OCI-LY3 (cell line): ENCODE measurements at regions not wholly inside any gene's neighbourhood (a gene's known extent, or its start where the extent isn't known, plus 50 kb on each side); places are given as distances from the start of the nearest gene placed in this dataset.
A peak's percentile ranks its signal among the peaks of the same experiment; 100 is the strongest.

Experiments used
- H2AFZ ChIP-seq: fragments of 200-600, 300-600 bp; shearing (Covaris generic); 2 replicates; pipeline ENCODE4 v1.6.0; 2014; ENCODE audit warnings: antibody characterized with exemption, low read depth, low read length
- H3K27ac ChIP-seq: fragments of 200-600, 300-600 bp; sonication (generic); 2 replicates; pipeline ENCODE4 v1.5.1; 2014; ENCODE audit warnings: mild to moderate bottlenecking, low read length, moderate library complexity, mixed read lengths
- H3K27me3 ChIP-seq: fragments of 200-600, 300-600 bp; sonication (generic); 2 replicates; pipeline ENCODE4 v1.6.1; 2014; ENCODE audit warnings: low read depth, low read length, mixed read lengths
- H3K36me3 ChIP-seq: fragments of 200-600, 300-600 bp; sonication (generic); replicated peaks from 2 replicates; pipeline ENCODE3; 2014; ENCODE audit warnings: low read depth, low read length, mixed read lengths
- H3K4me1 ChIP-seq: fragments of 300-600, 200-600 bp; sonication (generic); 2 replicates; pipeline ENCODE4 v1.6.1; 2014; ENCODE audit warnings: low read length, mixed read lengths
- H3K4me2 ChIP-seq: fragments of 200-600, 300-600 bp; sonication (generic); 2 replicates; pipeline ENCODE4 v1.6.1; 2014; ENCODE audit warnings: low read length, mixed read lengths
- H3K4me3 ChIP-seq: fragments of 300-600, 200-600 bp; sonication (generic); 2 replicates; pipeline ENCODE4 v1.5.1; 2014; ENCODE audit warnings: antibody characterized with exemption, mild to moderate bottlenecking, low read length, moderate library complexity
- H3K79me2 ChIP-seq: fragments of 300-600, 200-600 bp; shearing (Covaris generic); 2 replicates; pipeline ENCODE4 v1.6.1; 2014; ENCODE audit warnings: mild to moderate bottlenecking, low read length, mixed read lengths
- H3K9ac ChIP-seq: fragments of 300-600, 200-600 bp; shearing (Covaris generic); 2 replicates; pipeline ENCODE4 v1.6.0; 2014; ENCODE audit warnings: mild to moderate bottlenecking, low read length, moderate library complexity
- H3K9me3 ChIP-seq: fragments of 200-600, 300-600 bp; shearing (Covaris generic); 2 replicates; pipeline ENCODE4 v1.6.1; 2014; ENCODE audit warnings: low read length, mixed read lengths; ENCODE audit not compliant: insufficient read depth
- H4K20me1 ChIP-seq: fragments of 200-600, 300-600 bp; sonication (generic); 2 replicates; pipeline ENCODE4 v1.6.1; 2016; ENCODE audit warnings: low read length, mixed read lengths; ENCODE audit not compliant: insufficient read depth
- EZH2phosphoT487 ChIP-seq: fragments of 200-600 bp; shearing (Covaris generic); IDR thresholded peaks from 2 replicates; pipeline ENCODE4 v1.6.1; 2018; ENCODE audit warnings: antibody characterized with exemption, mixed run types, low read depth
- TF ChIP-seq, protein P1 (sequence below): fragments of 200-600, 300-600 bp; sonication (generic); IDR thresholded peaks from 2 replicates; pipeline ENCODE4 v1.5.1; 2014; ENCODE audit warnings: antibody characterized with exemption, low read length, low read depth

DNA sequence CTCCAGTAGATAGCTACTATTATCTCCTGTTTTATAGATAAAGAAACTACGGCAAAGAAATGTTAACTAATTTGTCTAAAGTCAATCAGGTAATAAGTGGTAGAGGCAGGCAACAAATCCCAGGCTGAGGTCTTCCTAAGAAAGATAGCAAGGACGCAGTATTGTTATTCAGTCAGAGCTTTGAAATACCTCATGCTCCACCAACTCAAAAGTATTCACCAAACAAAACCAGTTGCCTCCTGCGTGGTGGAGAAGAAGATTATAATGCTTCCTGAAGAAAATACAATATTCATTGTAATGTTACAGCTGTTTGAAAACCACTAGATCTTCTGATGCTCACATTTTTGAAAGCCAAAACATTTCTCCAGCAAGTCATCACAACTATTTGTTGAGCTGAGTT, 138.2 kb upstream of the CNTN4 start:
- Histone ChIP-seq H4K20me1 (no peaks in the 10 kb centered on the region), H3K4me3 (no peak overlapping the region), H3K9ac (no peak overlapping the region), H3K4me1 (peaks cover 25% of the 10 kb centered on the region), H3K4me2 (no peak overlapping the region), H3K27me3 (no peaks in the 10 kb centered on the region), H3K9me3 (no peaks in the 10 kb centered on the region), H2AFZ (no peak overlapping the region), H3K27ac (no peak overlapping the region), H3K36me3 (no peaks in the 10 kb centered on the region), H3K79me2 (no peaks in the 10 kb centered on the region)
- no peak for TF ChIP-seq EZH2phosphoT487
- TF ChIP-seq, protein P1, sequence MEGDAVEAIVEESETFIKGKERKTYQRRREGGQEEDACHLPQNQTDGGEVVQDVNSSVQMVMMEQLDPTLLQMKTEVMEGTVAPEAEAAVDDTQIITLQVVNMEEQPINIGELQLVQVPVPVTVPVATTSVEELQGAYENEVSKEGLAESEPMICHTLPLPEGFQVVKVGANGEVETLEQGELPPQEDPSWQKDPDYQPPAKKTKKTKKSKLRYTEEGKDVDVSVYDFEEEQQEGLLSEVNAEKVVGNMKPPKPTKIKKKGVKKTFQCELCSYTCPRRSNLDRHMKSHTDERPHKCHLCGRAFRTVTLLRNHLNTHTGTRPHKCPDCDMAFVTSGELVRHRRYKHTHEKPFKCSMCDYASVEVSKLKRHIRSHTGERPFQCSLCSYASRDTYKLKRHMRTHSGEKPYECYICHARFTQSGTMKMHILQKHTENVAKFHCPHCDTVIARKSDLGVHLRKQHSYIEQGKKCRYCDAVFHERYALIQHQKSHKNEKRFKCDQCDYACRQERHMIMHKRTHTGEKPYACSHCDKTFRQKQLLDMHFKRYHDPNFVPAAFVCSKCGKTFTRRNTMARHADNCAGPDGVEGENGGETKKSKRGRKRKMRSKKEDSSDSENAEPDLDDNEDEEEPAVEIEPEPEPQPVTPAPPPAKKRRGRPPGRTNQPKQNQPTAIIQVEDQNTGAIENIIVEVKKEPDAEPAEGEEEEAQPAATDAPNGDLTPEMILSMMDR, result no peak

DNA sequence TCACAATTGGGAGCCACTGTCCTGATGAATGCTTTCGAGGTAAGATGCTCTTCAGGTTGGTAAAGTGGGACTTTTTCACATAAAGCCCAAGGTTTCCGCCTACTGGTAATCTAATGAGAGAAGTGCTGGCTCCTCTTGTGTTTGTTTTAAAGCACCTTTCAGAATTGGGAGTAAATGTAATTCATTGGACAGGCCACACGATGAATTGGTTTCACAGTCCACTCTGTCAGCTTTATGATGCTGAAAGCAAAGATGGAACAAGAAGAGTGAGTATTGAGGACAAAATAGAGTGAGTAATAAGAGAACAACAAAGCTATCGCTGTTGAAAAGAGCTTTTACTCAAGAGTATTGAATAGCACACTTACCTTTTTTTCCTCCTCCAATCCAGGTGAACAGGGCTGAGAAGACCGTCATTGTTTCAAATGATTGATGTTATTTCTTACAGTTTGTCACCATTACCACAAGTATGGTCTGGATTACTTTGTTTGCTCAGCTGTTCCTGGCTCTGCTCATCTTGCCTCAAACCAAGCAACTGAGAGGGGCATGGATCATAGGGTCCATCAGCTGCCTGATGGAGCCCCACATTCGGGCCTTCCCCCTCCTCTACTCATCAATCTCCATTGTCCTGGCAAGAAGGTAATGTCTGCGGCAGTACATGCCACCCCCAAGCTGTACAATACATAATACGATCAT, 136.1 kb upstream of the CNTN4 start:
- no peaks in the 10 kb centered on the region for H3K79me2 ChIP-seq
- H3K9ac ChIP-seq, result no peak overlapping the region
- no peaks in the 10 kb centered on the region for H3K9me3 ChIP-seq
- no peak overlapping the region for H3K27ac ChIP-seq
- H3K4me3 ChIP-seq, result no peak overlapping the region
- H4K20me1 ChIP-seq, result no peaks in the 10 kb centered on the region
- peaks cover 22% of the 10 kb centered on the region for H3K4me1 ChIP-seq
- H2AFZ ChIP-seq, result no peak overlapping the region
- TF ChIP-seq, protein P1, result no peak
- TF ChIP-seq EZH2phosphoT487, result no peak
- H3K4me2 ChIP-seq, result no peak overlapping the region
- H3K36me3 ChIP-seq, result no peaks in the 10 kb centered on the region
- H3K27me3 ChIP-seq, result no peaks in the 10 kb centered on the region

- Histone ChIP-seq H3K79me2 (no peaks in the 10 kb centered on the region), H3K9ac (no peak overlapping the region), H2AFZ (peak overlapping the region; percentile 10; the same call in 1 of the 2 replicates), H3K4me3 (peak overlapping the region; percentile 21), H3K4me2 (peak overlapping the region; percentile 33), H3K27me3 (no peaks in the 10 kb centered on the region), H3K27ac (peak overlapping the region; percentile 9; the same call in 1 of the 2 replicates), H3K4me1 (peaks cover 22% of the 10 kb centered on the region), H4K20me1 (no peaks in the 10 kb centered on the region), H3K9me3 (no peaks in the 10 kb centered on the region), H3K36me3 (no peaks in the 10 kb centered on the region)
- TF ChIP-seq EZH2phosphoT487, result no peak
- TF ChIP-seq, protein P1, result no peak
These were observed 134.8 kb upstream of the CNTN4 start for GRCh38 chr3:1963896-1964295.

DNA sequence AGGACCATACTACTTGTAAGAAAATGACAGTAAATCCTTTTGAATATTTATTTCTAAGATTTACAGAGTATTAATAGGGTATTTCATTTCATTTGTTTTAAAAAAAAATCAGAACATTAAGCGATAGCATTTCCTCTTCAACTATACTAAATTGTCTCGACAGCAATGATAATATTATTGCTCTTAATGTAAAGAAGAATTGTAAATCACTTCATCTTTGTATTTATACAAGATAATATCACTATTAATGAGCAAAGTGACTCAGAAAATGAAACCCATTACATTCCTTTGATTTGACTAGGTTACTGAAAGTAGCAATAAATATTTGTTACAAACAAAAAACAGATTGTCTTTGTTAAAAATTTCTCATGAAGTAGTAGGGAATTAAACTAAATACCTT, 131.1 kb upstream of the CNTN4 start:
- Histone ChIP-seq H3K4me2 (no peak overlapping the region), H4K20me1 (no peaks in the 10 kb centered on the region), H3K36me3 (no peaks in the 10 kb centered on the region), H3K9ac (no peak overlapping the region), H2AFZ (no peak overlapping the region), H3K27ac (no peak overlapping the region), H3K4me3 (no peak overlapping the region), H3K79me2 (no peaks in the 10 kb centered on the region), H3K9me3 (no peaks in the 10 kb centered on the region), H3K27me3 (no peaks in the 10 kb centered on the region), H3K4me1 (peaks cover 17% of the 10 kb centered on the region)
- TF ChIP-seq, protein P1, result no peak
- TF ChIP-seq EZH2phosphoT487, result no peak
